Activated T-cell treated with anti-CD3 and anti-CD28 coated beads, Interleukin-2, amount 50 U/mL, for 72 hours (primary cell): ENCODE measurements at regions not wholly inside any gene's neighbourhood (a gene's known extent, or its start where the extent isn't known, plus 50 kb on each side); places are given as distances from the start of the nearest gene placed in this dataset.
"Not testable (repeated sequence)": the region's sequence is repeated elsewhere in the genome, so short reads cannot be mapped to it uniquely, and the experiment has no call there.

Experiments
- ATAC-seq, 2 donors: fragments of 150-1000 bp; cut with Tn5 transposase; replicated peaks in 1 of 2; 2 replicates each; pipeline ENCODE4 v1.10.0; 2021; ENCODE audit warnings: moderate library complexity in 2 of 2, mild to moderate bottlenecking in 1 of 2
- DNase-seq, 2 donors: peaks; one replicate each; pipeline ENCODE4 v3.0.0; 2021 to 2022; ENCODE audit warnings: mixed read lengths in 1 of 2
- H3K27ac Mint-ChIP-seq: one replicate; pipeline ENCODE4 v1.8.0; 2022; ENCODE audit warnings: mild to moderate bottlenecking, moderate library complexity, mixed read lengths
- H3K27me3 Mint-ChIP-seq: one replicate; pipeline ENCODE4 v1.8.0; 2022; ENCODE audit warnings: low read depth, mixed read lengths
- H3K36me3 Mint-ChIP-seq, 2 donors: one replicate each; pipeline ENCODE4 v1.8.0; 2022; ENCODE audit warnings: mixed read lengths in 2 of 2, mild to moderate bottlenecking in 1 of 2; ENCODE audit not compliant: insufficient read depth in 2 of 2
- H3K4me1 Mint-ChIP-seq: one replicate; pipeline ENCODE4 v1.8.0; 2022; ENCODE audit warnings: low read depth, mixed read lengths
- H3K4me3 Mint-ChIP-seq, 2 donors: one replicate each; pipeline ENCODE4 v1.8.0; 2022; ENCODE audit warnings: mild to moderate bottlenecking in 2 of 2, mixed read lengths in 2 of 2, moderate library complexity in 2 of 2
- H3K9me3 Mint-ChIP-seq, 2 donors: one replicate each; pipeline ENCODE4 v1.8.0; 2022; ENCODE audit warnings: mixed read lengths in 2 of 2

DNA sequence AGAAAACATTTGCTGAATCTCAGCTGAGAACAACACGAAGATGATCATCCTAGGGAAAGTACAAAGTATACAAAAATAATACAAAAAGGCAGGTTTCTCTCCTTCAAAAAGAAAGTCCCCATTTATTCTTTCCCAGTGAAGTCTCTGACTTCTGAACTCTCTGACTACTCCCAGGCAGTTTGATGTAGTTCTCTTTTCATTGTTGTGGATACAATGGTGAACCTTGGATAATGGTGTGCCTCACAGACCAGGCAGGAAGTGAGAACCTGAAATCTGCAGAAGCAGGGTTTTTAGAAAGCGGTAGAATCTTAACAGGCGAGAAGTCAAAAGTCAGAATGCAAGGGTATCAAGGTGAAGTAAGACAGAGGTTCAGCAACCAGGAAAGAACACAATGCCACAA lies 150.8 kb upstream of the NRP1 start:
- H3K9me3 Mint-ChIP-seq, result no peaks in the 10 kb centered on the region
- H3K4me3 Mint-ChIP-seq, result no peak overlapping the region
- no peak for ATAC-seq
- peaks cover 14% of the 10 kb centered on the region for H3K4me1 Mint-ChIP-seq
- no peak for DNase-seq
- no peaks in the 10 kb centered on the region for H3K27me3 Mint-ChIP-seq
- H3K36me3 Mint-ChIP-seq, result no peaks in the 10 kb centered on the region
- no peak overlapping the region for H3K27ac Mint-ChIP-seq

DNA sequence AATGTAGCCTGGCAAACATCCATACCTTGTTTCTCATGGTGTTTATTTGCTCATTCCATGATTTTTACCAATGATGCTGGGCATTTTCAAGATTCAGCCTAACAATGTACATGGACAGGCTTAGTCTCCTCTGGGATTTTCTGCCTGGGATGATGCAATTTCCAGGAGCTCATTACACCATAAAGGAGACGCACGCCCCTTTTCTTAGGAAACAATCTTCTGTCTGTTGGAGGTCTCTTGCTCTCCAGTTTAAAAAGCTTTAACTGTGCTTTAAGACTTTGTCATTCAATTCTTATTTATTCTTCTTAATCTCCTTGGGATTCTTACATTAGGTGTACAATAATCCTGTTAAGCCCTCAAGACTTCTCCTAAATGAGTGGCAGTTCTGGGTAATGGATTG lies 150.3 kb upstream of the NRP1 start:
- Mint-ChIP-seq H3K27me3 (no peaks in the 10 kb centered on the region), H3K36me3 (no peaks in the 10 kb centered on the region), H3K4me3 (no peak overlapping the region), H3K4me1 (peaks cover 14% of the 10 kb centered on the region), H3K9me3 (no peaks in the 10 kb centered on the region), H3K27ac (no peak overlapping the region)
- DNase-seq (no peak), ATAC-seq (no peak)

DNA sequence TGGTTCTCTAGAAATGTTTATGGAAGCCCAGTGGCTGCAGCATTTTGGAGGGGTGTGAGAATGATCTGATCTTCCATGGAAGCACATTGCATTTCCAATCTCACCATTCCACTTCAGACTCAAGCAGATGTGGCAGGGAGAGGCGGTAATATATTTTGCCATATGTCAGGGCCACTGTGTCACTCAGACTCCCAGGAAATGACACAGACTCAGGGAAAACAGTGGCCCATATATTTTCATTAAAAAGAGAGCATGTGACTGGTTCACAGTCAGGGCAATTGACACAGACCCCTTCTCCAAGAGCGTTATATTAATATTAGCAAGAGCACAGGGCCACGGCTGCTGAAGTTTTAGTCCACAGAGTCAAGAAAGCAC lies 149.3 kb upstream of the NRP1 start:
- DNase-seq (no peak), ATAC-seq (no peak)
- no peaks in the 10 kb centered on the region for H3K27me3 Mint-ChIP-seq
- H3K27ac Mint-ChIP-seq, result no peak overlapping the region
- no peaks in the 10 kb centered on the region for H3K9me3 Mint-ChIP-seq
- no peaks in the 10 kb centered on the region for H3K36me3 Mint-ChIP-seq
- H3K4me3 Mint-ChIP-seq, result no peak overlapping the region
- peaks cover 14% of the 10 kb centered on the region for H3K4me1 Mint-ChIP-seq

DNA sequence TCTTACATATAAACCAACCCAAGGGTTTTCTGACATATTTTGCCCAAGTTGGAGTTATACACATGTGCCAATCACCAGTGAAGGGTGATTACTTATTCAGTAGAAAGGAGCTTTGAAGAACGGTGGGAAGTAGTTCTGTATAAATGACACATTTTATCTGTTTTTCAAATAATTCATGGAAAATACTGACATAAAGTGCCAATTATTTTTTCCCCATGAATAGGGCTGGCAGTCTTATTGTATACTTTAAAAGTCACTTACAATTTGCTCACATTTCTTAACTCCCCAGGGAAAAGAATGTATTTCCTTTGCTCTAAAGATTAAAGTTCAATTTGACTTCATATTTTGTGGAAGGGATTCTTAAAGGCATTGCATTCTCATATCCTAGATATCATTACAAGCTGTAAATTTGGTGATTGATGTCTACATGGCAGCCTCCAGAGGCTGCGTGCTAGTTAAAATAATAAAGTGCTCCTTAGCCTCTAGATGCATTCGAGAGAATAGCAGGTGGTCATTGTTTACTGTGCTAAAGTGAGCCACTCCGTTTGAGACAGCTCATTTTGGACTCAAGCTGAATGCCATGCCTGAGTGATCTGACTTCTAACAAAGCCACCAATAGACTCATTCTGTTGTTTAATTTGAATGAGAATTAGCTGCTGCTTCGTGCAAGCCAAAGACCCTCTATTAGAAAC lies 148.8 kb upstream of the NRP1 start:
- DNase-seq (no peak), ATAC-seq (no peak)
- Mint-ChIP-seq H3K27ac (no peak overlapping the region), H3K4me1 (peaks cover 14% of the 10 kb centered on the region), H3K4me3 (no peak overlapping the region), H3K9me3 (no peaks in the 10 kb centered on the region), H3K27me3 (no peaks in the 10 kb centered on the region), H3K36me3 (no peaks in the 10 kb centered on the region)

DNA sequence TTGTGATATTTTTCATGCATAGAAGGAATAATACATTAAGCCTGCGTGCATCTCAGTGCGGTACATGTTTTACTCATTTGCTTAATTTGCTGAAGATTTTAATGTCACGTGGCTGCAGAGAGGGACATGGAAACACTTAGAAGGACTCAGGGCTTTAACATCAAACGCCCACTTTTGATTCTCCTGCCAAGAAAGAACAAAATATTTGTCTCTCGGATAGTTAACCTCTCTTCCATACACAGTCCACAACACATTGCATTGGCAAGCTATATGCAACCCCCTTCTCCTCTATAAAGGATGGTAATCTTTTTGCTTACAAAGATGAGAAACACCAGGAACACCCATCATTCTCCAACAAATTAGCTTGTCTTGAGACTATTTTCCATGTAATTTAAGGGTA lies 148.0 kb upstream of the NRP1 start:
- H3K9me3 Mint-ChIP-seq, result no peaks in the 10 kb centered on the region
- ATAC-seq, result no peak
- H3K36me3 Mint-ChIP-seq, result no peaks in the 10 kb centered on the region
- H3K4me3 Mint-ChIP-seq, result no peak overlapping the region
- peaks cover 14% of the 10 kb centered on the region for H3K4me1 Mint-ChIP-seq
- no peak overlapping the region for H3K27ac Mint-ChIP-seq
- no peaks in the 10 kb centered on the region for H3K27me3 Mint-ChIP-seq
- DNase-seq, result no peak

DNA sequence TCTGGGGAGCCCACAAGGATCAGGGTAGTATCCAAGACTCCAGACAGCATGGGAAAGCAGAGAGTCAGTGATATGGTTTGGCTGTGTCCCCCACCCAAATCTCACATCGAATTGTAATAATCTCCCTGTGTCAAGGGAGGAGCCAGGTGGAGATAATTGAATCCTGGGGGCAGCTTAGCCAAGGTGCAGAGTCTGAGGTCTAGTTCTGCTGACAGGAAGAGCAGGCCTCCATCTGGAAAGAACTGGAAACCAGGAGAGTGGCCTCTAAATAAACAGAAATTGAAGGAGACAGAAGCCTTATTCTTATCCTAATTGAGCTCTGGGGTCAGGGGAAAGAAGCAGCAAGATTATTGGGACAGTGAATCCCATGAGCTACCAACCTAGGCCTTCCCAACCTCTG lies 146.7 kb upstream of the NRP1 start:
- H3K4me1 Mint-ChIP-seq, result peaks cover 5% of the 10 kb centered on the region
- no peak for ATAC-seq
- H3K27me3 Mint-ChIP-seq, result peaks cover 7% of the 10 kb centered on the region
- H3K27ac Mint-ChIP-seq, result no peak overlapping the region
- no peak overlapping the region for H3K4me3 Mint-ChIP-seq
- no peaks in the 10 kb centered on the region for H3K36me3 Mint-ChIP-seq
- no peak for DNase-seq
- H3K9me3 Mint-ChIP-seq, result no peaks in the 10 kb centered on the region

DNA sequence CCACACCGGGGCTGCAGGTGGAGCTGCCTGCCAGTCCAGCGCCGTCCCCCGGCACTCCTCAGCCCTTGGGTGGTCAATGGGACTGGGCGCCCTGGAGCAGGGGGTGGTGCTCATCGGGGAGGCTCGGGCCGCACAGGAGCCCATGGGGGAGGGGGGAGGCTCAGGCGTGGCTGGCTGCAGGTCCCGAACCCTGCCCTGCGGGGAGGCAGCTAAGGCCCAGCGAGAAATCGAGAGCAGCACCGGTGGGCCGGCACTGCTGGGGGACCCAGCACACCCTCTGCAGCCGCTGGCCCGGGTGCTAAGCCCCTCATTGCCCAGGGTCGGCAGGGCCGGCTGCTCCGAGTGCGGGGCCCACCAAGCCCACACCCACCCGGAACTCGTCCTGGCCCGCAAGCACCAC lies 145.9 kb upstream of the NRP1 start:
- H3K27ac Mint-ChIP-seq, ATAC-seq, DNase-seq, H3K4me1 Mint-ChIP-seq, H3K4me3 Mint-ChIP-seq, H3K27me3 Mint-ChIP-seq, H3K36me3 Mint-ChIP-seq, H3K9me3 Mint-ChIP-seq: not testable (repeated sequence)

DNA sequence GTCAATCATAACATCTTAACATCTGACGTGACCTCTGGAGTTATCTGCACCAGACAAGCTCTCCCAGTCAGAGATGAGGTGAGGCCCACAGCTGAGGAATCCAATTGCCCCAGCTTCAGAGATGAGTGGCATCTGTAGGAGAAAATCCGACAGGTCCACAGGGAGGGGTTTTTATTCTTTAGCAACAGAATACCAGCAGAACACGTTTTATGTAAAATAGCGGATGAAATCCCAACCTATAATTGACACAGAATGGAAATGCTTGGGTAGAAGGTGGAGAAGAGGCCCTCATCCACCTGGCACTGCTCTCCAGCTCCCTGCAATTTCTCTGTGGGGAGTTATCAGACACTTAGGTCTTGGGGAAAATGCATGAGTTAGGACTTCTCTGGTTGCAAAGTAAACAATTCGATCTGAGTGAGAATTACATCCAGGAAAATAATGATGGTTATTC lies 144.2 kb upstream of the NRP1 start:
- Mint-ChIP-seq H3K27me3 (peaks cover 7% of the 10 kb centered on the region), H3K27ac (no peak overlapping the region), H3K36me3 (no peaks in the 10 kb centered on the region)

DNA sequence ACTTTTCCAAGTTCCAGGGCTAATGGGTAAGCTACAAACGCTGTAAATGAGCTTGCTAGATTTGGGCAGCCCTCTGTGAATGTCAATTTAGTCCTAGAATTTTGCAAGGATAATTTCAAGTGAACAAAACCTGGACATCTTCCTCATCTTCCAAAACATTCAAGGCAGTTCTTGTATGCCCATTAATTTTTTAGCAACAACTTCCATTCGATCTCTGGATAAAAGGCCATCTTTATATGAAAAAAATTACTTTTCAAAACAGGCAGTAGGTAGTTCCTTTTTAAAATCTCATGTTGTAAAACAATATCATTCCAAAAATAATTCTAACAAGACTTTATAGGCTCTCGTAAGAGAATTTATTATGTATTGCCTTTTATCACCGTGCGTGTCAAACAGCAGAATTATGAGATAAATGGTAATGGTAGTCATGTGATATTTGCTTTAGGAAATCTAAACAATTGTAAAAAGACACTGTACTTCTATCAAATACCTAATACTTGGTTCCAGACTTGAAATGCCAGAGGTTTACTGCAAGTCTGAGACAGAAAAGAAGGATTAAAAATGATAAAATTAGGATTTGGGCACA lies 143.7 kb upstream of the NRP1 start:
- H3K9me3 Mint-ChIP-seq, result peaks cover 0 to 2% of the 10 kb centered on the region in 2 donors
- H3K27ac Mint-ChIP-seq, result no peak overlapping the region
- DNase-seq (no peak), ATAC-seq (no peak)
- no peaks in the 10 kb centered on the region for H3K4me1 Mint-ChIP-seq
- no peaks in the 10 kb centered on the region for H3K36me3 Mint-ChIP-seq
- H3K27me3 Mint-ChIP-seq, result peaks cover 7% of the 10 kb centered on the region
- H3K4me3 Mint-ChIP-seq, result no peak overlapping the region

More for the DNA sequence above, 144.2 kb upstream of the NRP1 start:
- DNase-seq (no peak), ATAC-seq (no peak)
- no peaks in the 10 kb centered on the region for H3K9me3 Mint-ChIP-seq
- no peak overlapping the region for H3K4me3 Mint-ChIP-seq
- H3K4me1 Mint-ChIP-seq, result no peaks in the 10 kb centered on the region

DNA sequence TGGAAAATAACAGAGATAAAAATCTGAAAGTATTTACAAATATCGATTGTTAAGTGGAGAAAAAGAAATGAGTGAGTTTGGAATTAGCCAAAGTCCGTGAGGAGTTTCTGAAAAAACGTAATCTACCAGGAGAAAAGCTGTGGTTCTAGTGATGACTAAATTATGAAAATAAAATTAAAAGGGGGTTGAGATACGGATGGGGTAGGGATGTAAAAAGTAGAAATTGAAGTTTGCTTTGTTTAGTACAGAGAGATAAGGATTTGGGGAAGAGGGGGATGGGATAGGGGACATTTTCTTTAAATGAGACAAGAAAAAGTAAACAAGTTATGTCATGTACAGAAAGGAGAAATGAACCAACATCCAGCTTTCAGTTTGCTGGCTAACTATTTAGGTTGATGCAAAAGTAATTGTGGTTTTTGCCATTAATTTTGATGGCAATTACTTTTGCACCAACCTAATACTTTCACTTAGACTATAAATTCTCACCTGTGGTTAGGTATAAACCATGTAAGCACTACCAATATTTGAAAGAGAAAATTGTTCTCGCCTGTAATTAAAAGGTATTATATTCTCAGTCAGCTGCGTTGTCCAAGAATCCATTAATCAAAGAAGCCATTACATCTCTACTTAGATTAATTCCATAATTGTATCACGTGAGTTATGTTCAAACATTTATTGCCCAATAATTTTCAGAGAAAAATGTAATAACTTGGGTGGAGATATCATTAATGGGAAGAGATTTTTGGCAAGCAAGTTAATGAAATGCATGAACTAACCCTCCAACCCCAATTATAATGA lies 143.0 kb upstream of the NRP1 start:
- no peak for ATAC-seq
- H3K27me3 Mint-ChIP-seq, result peaks cover 7% of the 10 kb centered on the region

DNA sequence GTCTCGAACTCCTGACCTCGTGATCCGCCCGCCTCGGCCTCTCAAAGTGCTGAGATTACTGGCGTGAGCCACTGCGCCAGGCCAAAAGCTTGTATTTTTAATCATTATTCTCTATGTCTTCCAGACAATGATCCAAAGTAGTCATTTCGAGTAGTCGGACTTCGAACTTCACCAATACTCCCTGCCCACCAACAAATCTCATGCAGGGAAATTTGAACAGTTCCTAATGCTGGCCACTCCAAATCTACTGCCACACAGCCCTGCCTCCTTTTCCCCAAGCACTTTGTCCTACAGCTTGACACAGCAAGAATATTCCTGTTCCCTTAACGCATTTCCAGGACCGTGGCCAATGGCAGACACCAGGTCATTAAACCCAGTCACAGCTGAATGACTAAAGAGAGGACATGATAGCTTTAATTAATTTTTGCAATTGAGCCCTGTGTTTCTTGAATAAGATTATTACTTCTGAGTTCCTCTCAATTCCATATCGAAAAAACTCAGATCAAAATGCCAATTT lies 142.3 kb upstream of the NRP1 start:
- DNase-seq (no peak), ATAC-seq (no peak)
- H3K4me1 Mint-ChIP-seq, result no peaks in the 10 kb centered on the region
- H3K4me3 Mint-ChIP-seq, result no peak overlapping the region
- no peak overlapping the region for H3K27ac Mint-ChIP-seq
- no peaks in the 10 kb centered on the region for H3K36me3 Mint-ChIP-seq
- H3K27me3 Mint-ChIP-seq, result peaks cover 11% of the 10 kb centered on the region
- peaks cover 0 to 3% of the 10 kb centered on the region in 2 donors for H3K9me3 Mint-ChIP-seq

More for the DNA sequence above, 143.0 kb upstream of the NRP1 start:
- Mint-ChIP-seq H3K36me3 (no peaks in the 10 kb centered on the region), H3K4me3 (no peak overlapping the region), H3K9me3 (peaks cover 0 to 3% of the 10 kb centered on the region in 2 donors), H3K27ac (no peak overlapping the region), H3K4me1 (no peaks in the 10 kb centered on the region)
- DNase-seq, result no peak

DNA sequence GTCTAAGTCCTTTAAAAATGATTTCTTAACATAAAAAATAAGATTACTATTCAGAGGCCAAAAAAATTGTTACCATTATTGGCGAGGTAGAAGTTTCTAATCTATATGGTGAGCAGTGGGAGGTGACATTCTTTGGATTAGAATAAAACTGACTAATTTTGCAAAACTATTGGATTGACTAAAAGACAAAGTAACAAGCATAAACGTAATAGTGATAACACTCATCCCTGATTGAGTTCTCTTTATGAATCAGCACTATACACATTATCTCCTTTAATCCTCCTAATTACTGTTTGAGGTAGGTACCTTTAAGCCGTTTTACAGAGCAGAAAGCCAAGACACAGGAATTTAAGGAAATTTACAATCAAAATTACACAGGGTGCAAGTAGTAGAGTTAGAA lies 139.2 kb upstream of the NRP1 start:
- no peaks in the 10 kb centered on the region for H3K36me3 Mint-ChIP-seq
- ATAC-seq (peak in 1 of 2 donors; percentile 72), DNase-seq (no peak)
- H3K9me3 Mint-ChIP-seq, result peaks cover 0 to 3% of the 10 kb centered on the region in 2 donors
- no peak overlapping the region for H3K27ac Mint-ChIP-seq
- peaks cover 12% of the 10 kb centered on the region for H3K27me3 Mint-ChIP-seq
- no peaks in the 10 kb centered on the region for H3K4me1 Mint-ChIP-seq
- H3K4me3 Mint-ChIP-seq, result no peak overlapping the region

DNA sequence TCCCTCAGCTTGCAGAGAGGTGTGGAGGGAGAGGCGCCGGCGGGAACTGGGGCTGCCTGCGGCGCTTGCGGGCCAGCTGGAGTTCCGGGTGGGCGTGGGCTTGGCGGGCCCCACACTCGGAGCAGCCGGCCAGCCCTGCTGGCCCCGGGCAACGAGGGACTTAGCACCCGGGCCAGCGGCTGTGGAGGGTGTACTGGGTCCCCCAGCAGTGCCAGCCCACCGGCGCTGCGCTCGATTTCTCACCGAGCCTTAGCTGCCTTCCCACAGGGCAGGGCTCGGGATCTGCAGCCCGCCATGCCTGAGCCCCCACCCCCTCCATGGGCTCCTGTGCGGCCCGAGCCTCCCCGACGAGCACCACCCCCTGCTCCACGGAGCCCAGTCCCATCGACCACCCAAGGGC lies 133.5 kb upstream of the NRP1 start:
- H3K4me1 Mint-ChIP-seq, H3K36me3 Mint-ChIP-seq, ATAC-seq, H3K4me3 Mint-ChIP-seq, H3K9me3 Mint-ChIP-seq, DNase-seq, H3K27ac Mint-ChIP-seq: not testable (repeated sequence)
- H3K27me3 Mint-ChIP-seq, result peaks cover 12% of the 10 kb centered on the region
